GM18858 (cell line): ENCODE measurements at regions not wholly inside any gene's neighbourhood (a gene's known extent, or its start where the extent isn't known, plus 50 kb on each side); places are given as distances from the start of the nearest gene placed in this dataset.

Source experiments
- ATAC-seq: cut with Tn5 transposase; IDR thresholded peaks from one replicate; pipeline ENCODE4 v1.9.1; 2021; ENCODE audit not compliant: unreplicated experiment

DNA sequence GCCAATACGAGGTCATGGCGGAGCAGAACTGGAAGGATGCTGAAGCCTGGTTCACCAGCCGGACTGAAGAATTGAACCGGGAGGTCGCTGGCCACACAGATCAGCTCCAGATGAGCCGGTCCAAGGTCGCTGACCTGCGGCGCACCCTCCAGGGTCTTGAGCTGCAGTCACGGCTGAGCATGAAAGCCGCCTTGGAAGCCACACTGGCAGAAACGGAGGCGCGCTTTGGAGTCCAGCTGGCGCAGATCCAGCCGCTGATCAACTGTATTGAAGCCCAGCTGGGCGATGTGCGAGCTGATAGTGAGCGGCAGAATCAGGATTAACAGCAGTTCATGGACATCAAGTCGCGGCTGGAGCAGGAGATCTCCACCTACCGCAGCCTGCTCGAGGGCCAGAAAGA is 296.9 kb downstream of the OGFRL1 start:
- no peak for ATAC-seq

DNA sequence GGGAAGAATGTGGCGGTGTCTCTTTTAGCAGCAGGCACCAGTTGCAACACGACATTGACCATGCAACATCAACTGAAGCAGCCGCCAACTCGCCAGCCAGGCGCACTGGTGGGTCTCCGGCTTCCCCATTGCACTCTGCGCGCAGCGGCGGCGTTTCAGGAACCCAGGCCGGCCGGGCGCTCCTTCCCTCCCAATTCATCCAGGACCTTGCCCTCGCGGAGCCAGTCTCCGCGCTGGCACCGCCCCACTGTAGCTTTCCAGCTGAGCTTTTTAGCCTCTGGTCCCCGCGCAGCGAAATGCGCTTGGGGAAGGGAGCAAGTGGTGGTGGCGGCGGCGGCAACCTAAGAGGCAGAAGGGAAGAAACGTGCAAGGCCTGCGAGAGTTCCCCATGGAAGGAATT is 297.9 kb upstream of the RIMS1 start:
- ATAC-seq: no peak

- no peak for ATAC-seq
Observed at GRCh38 chr6:71589254-71589653, 297.1 kb upstream of the RIMS1 start.

- no peak for ATAC-seq
Observed at GRCh38 chr6:71592643-71593042, 293.7 kb upstream of the RIMS1 start.

DNA sequence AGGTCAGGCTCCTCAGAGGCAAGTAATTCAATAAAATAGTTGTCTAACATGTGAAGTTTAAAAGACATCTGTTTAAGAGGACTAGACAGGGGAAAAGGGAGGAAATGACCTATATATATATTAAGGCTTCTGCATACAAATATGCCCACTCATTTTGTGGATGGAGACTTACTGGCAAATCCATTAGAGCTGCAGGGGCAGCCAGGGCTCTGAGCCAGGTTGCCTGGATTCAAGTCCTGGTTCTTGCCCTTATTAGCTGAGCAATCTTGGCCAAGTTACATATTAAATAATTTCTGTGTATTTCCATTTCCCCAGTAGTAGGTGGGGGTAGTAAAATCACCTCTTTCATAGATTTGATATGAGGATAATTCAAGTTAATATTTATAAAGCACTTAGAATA is 287.0 kb upstream of the RIMS1 start:
- ATAC-seq: no peak

- ATAC-seq: no peak
Observed at GRCh38 chr6:71602385-71603007, 283.9 kb upstream of the RIMS1 start.

- ATAC-seq: no peak
Observed at GRCh38 chr6:71603021-71603420, 283.3 kb upstream of the RIMS1 start.

GRCh38 chr6:71608646-71609045 is 277.7 kb upstream of the RIMS1 start:
- ATAC-seq: no peak

- ATAC-seq: no peak
Observed at GRCh38 chr6:71619836-71620235, 266.5 kb upstream of the RIMS1 start.

DNA sequence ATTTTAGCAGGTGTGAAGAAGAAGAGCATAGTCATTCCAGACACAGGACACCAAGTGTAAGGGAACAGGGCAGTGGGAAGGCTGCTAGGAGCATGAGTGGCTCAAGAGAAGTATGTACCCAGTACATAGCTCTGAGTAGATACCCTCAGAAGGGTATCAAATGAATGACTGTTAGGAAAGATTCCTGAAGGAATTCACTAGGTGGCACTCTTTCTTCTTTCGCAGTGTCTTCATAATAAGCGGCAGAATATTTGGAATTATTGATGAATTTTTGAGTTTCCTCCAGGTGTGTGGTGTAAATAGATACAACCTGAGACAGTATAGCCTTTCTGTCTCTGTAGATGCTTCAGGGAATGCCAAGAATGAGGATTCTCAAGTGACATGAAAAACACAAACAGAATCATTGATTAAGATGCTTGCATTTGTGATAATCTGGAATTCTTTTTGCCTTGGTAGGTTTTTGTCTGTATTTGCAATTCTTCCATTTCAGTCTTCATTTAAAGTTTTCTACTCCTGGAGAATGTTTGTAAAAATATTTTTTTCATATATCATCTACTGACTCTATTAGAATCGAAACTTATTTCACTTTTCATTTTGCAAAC is 264.3 kb upstream of the RIMS1 start:
- no peak for ATAC-seq

DNA sequence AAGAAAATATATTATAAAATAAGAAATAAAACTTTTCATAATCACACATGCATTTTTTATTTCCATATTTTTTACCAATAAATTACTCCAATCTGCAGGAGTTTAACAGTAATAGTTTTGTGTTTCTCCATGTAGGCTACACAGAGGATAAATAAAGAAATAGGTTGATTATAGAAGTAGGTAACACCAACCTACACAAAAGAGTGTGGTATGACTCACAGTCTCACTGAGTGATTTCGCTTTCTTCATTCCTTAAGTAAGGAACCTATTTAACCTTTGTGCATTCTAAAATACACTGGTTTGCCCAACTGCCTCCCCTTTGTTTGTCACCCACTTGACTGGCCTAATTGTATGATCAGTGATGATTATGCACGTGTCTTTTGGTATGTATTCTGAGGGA is 244.2 kb upstream of the RIMS1 start:
- peak; percentile 81 for ATAC-seq

GRCh38 chr6:71642793-71643192 is 243.6 kb upstream of the RIMS1 start:
- no peak for ATAC-seq

DNA sequence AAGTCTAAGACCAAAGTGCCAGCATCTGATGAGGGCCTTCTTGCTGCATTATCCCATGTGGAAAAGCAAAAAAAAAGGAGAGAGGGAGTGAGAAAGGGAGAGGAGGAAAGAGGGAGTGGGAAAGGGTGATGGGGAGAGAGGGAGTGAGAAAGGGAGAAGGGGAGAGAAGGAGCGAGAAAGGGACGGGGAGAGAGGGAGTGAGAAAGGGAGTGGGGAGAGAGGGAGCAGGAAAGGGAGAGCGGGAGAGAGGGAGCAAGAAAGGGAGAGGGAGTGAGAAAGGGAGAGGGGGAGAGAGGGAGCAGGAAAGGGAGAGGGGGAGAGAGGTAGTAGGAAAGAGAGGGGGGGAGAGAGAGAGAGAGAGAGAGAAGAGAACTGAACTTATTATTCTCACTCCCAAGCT is 241.1 kb upstream of the RIMS1 start:
- no peak for ATAC-seq

GRCh38 chr6:71649915-71650314 is 236.4 kb upstream of the RIMS1 start:
- no peak for ATAC-seq

GRCh38 chr6:71651636-71652035 is 234.7 kb upstream of the RIMS1 start:
- no peak for ATAC-seq

DNA sequence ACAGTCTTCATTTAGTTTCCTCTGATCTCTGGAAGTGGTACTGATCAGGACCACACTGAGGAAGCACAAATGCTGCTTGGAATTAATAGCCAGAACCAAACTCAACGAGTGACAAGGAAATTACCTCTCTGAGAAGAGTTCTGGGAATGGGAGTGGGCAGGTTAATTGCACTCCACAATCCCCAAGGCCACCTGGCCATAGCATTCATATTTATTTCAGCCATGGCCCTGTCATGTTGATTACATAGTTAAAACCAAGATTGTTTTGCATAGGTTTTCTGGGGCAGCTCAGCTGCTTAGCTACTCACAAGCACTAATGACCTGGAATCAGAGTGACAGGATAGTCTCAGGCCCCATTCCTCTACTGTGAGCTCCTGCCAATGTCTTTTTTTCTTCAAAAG is 230.2 kb upstream of the RIMS1 start:
- no peak for ATAC-seq

DNA sequence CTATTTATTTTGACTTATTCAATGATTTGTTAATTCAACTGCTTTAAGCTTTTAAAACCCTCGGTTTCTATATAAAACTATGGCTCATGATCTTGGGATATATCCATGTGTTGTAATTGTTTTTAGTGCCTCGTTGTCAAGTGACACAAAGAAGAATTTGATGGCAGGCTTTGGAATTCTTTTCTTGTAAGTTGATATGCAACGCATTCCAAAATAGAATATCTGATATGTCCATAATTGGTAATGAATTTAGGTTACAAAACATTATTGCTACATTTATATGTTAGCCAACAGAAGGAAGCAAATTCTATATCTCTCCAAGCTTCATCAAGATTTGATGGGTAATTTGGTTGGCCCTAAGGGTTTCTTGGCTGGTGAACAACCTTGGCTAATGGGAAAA is 220.4 kb upstream of the RIMS1 start:
- no peak for ATAC-seq

- ATAC-seq: no peak
Observed at GRCh38 chr6:71672876-71673275, 213.5 kb upstream of the RIMS1 start.

GRCh38 chr6:71675386-71675785 is 211.0 kb upstream of the RIMS1 start:
- no peak for ATAC-seq

GRCh38 chr6:71676298-71676697 is 210.1 kb upstream of the RIMS1 start:
- ATAC-seq: no peak

DNA sequence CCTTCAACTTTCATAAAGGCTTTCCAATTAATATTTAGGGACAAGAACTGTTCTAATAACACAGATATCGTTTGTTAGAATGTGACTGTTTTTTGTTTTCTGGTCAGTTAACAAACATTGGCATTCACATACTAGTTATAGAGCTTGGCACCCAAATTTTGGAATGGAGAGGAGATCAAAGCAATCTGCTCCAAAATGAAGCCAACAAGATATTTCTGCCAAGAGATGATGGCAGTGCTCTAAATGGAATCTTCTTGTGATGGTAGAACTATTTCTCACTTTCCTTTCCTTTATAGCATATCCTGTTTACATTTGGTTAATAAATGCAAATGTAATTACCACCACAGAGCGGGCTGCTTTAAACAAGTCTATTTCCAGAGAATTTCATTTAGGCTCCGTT is 208.3 kb upstream of the RIMS1 start:
- no peak for ATAC-seq

DNA sequence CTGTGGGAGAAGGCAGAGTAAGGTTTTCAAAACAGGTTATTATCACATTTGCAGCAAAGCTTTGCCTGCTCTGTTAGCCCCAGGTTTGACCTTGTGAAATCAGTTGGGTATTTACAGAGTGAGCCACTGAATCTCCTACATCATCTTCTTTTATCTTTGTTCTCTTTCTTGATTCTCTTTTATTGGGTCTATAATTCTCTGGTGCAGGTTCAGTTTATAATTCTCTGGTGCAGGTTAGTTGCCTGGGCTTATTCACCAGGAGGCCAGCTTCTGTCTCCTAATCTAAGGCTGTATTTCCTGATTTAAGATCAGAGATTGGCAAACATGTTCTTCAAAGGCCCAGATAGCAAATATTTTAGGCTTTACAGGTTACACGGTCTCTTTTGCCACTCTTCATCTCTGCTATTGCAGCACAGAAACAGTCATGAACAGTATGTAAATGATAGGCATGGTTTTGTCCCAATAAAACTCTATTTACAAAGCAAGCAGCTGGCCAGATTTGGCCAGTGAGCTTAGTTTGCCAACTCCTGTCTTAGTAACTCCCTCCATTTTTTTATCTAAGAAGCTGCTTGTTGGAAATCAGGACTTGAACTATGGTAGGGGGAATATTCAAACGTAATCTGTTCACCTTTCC is 205.0 kb upstream of the RIMS1 start:
- ATAC-seq: no peak
